GM10248 (cell line): ENCODE measurements at regions not wholly inside any gene's neighbourhood (a gene's known extent, or its start where the extent isn't known, plus 50 kb on each side); places are given as distances from the start of the nearest gene placed in this dataset.

Experiments
- CTCF ChIA-PET: fragments of 300-600 bp; sonication (Branson Sonifier 250); formaldehyde crosslinking; extraction: SDS; loops from one replicate; lab custom pipeline; 2021; ENCODE audit warnings: antibody characterized with exemption; lab: Yijun Ruan, JAX
- POLR2A ChIA-PET: fragments of 350-650 bp; sonication (Branson Sonifier 250); formaldehyde crosslinking; extraction: SDS; loops from one replicate; lab custom pipeline; 2020; ENCODE audit warnings: antibody characterized with exemption; lab: Yijun Ruan, JAX
- DNase-seq: peaks from one replicate; pipeline ENCODE4 v3.0.0; 2012; ENCODE audit errors: extremely low spot score
- TF ChIP-seq, protein P1 (sequence below): IDR thresholded peaks from 2 replicates; pipeline ENCODE4 v1.5.1; 2012; ENCODE audit warnings: mild to moderate bottlenecking, low read depth; ENCODE audit errors: extremely low read depth, missing control alignments, control extremely low read depth

- no peak for DNase-seq
- CTCF ChIA-PET, result interaction anchor here (1.2 to 1.6 kb wide), 3 partner anchors 8 to 29 kb away, joined by 3 to 4 read pairs (median 3); no protein-coding TSS in a partner anchor
- TF ChIP-seq, protein P1, sequence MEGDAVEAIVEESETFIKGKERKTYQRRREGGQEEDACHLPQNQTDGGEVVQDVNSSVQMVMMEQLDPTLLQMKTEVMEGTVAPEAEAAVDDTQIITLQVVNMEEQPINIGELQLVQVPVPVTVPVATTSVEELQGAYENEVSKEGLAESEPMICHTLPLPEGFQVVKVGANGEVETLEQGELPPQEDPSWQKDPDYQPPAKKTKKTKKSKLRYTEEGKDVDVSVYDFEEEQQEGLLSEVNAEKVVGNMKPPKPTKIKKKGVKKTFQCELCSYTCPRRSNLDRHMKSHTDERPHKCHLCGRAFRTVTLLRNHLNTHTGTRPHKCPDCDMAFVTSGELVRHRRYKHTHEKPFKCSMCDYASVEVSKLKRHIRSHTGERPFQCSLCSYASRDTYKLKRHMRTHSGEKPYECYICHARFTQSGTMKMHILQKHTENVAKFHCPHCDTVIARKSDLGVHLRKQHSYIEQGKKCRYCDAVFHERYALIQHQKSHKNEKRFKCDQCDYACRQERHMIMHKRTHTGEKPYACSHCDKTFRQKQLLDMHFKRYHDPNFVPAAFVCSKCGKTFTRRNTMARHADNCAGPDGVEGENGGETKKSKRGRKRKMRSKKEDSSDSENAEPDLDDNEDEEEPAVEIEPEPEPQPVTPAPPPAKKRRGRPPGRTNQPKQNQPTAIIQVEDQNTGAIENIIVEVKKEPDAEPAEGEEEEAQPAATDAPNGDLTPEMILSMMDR, result no peak
- POLR2A ChIA-PET, result no interaction called here
These were observed 214.4 kb upstream of the LRATD1 start for GRCh38 chr2:14418115-14418514.

GRCh38 chr2:14420851-14421250 lies 211.7 kb upstream of the LRATD1 start:
- TF ChIP-seq, protein P1, result no peak

DNA sequence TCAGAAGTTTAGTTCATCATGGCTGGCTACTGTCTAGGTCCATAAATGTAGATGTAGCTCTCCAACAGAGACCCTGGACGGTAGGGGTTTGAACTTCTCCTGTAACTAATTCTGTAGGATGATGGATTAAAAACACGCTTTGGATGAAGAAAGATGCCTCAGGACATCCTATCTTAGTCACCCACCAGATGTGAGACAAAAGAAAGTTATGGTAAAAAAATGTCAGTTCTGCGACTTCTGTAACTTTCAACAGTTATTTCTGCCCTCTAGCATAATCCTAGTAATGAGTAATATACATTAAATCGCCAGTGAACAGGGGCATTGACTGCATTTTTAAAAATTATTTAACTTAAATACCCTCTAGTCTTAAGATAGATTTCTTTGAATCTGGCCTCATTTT lies 210.1 kb upstream of the LRATD1 start:
- ChIA-PET POLR2A (no interaction called here), CTCF (no interaction called here)
- no peak for DNase-seq
- TF ChIP-seq, protein P1, result no peak

More at GRCh38 chr2:14420851-14421250, 211.7 kb upstream of the LRATD1 start:
- ChIA-PET POLR2A (no interaction called here), CTCF (interaction anchor here (0.6 to 2.4 kb wide), 5 partner anchors 8 to 742 kb away, joined by 3 to 7 read pairs (median 3); no protein-coding TSS in a partner anchor)
- no peak for DNase-seq

DNA sequence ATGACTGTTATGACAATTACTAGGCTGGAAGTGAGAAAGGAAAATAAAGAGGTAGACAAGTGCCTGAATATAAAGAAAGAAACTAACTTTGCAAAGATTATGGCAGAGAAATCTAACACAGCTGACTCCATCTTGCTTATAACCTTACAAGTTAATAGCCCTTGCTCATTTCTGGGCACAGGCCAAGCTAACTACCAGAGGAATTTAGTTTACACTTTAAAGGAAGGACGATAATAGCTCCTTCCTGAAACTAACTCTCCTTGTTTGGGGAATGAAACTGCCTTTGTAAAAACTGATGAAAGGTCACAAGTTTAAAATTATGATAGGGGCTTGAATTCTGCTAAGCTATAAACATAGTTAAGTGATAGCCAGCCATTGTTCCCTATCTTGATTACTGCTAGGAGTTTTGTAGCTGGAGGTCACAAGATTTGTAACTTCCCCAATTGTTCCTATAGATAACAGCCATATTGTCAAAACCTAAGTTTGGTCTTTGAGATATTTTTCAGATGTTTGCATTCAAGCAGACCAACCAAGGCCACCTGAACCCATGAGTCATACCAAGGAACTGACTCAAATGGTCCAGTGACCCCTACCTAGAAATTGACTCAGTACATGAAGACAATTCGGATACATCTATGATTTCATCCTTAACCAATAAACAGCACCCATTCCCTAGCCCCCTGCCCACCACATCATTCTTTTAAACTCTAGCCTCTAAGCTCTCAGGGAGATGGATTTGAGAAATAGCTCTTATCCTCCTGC lies 209.2 kb upstream of the LRATD1 start:
- no peak for DNase-seq
- TF ChIP-seq, protein P1, result no peak
- CTCF ChIA-PET, result interaction anchor here (1.2 to 1.5 kb wide), 2 partner anchors 9 to 18 kb away, joined by 3 read pairs; no protein-coding TSS in a partner anchor
- POLR2A ChIA-PET, result no interaction called here

DNA sequence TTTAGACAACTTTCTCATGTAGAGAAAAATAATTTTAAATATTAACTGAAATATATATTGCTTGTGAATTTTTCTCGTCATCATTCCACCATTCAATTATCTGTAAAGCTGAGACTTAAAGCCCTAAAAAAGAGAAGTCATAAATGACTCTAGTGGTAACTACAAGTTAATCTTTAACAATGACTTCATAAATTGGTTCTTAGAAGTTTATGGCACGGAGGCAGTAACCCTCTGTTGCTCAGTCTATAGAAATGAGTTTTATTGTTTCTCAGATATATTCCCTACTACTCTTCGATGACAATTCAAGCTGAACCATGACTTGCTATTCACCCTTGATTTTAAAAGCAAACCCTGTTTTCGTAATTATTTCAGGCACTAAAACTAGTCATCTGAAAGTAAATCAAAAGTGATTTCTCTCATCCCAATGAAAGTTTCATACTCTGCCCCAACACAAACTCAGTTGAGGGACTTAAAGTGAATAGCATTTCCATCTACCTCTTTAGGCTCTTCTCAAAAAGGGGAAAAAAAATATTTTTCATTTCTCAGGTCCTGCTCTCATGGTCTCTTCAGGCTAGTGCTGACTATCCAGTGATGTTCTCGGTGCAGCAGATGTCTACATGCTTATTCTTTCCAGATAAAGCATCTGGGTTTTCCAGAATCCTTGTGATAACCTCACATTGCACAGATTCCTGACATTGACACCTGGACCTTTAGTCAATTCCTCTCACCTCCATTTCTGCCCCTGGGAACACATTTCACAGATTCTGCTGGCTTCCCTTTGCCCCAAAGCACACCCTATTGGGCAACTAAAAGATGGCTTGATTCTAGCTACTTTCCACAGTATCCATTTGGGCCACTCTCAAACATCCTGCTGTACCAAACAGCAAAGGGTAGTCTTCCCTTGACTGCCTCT lies 207.8 kb upstream of the LRATD1 start:
- DNase-seq, result peak; percentile 17
- TF ChIP-seq, protein P1, result no peak
- ChIA-PET POLR2A (no interaction called here), CTCF (interaction anchor here (1.5 kb wide), 1 partner anchor 19 kb away, joined by 3 read pairs; no protein-coding TSS in a partner anchor)

GRCh38 chr2:14425869-14426268 lies 206.6 kb upstream of the LRATD1 start:
- ChIA-PET POLR2A (no interaction called here), CTCF (interaction anchor here (0.7 kb wide), 1 partner anchor 9 kb away, joined by 3 read pairs; no protein-coding TSS in a partner anchor)
- TF ChIP-seq, protein P1, result no peak

More at GRCh38 chr2:14425869-14426268, 206.6 kb upstream of the LRATD1 start:
- no peak for DNase-seq
